NCI-H1048 (cell line): ENCODE measurements at regions not wholly inside any gene's neighbourhood (a gene's known extent, or its start where the extent isn't known, plus 50 kb on each side); places are given as distances from the start of the nearest gene placed in this dataset.
"Not testable (repeated sequence)": the region's sequence is repeated elsewhere in the genome, so short reads cannot be mapped to it uniquely, and the experiment has no call there.

Experiments used
- DNase-seq: peaks from one replicate; lab custom pipeline; 2025; lab: John Stamatoyannopoulos, UW

- DNase-seq: no peak
Measured at GRCh38 chr5:43926923-43927322, 323.9 kb downstream of the NNT start.

DNA sequence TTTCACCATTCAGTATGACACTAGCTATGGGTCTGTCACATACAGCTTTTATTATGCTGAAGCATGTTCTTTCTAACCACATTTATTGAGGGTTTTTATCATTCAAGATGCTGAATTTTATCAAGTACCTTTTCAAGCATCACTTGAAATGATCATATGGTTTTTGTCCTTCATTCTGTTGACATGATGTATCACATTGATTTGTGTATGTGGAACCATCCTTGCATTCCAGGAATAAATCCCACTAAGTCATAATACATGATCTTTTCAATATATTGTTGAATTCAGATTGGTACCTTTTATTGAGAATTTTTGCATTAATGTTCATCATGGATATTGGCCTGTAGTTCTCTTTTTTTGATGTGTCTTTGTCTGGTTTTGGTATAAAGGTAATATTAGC is 317.4 kb downstream of the NNT start:
- no peak for DNase-seq

DNA sequence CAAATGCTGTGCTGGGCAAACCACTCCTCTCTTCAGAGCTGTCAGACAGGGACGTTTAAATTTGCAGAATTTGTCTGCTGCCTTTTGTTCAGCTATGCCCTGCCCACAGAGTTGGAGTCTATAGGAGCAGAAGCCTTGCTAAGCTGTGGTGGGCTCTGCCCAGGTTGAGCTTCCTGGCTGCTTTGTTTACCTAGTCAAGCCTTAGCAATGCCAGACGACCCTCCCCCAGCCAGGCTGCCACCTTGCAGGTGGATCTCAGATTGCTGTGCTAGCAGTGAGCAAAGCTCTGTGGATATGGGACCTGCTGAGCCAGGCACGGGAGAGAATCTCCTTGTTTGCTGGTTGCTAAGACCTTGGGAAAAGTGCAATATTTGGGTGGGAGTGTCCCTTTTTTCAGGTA is 314.9 kb downstream of the NNT start:
- DNase-seq: no peak

GRCh38 chr5:43903129-43903528 is 300.1 kb downstream of the NNT start:
- no peak for DNase-seq

DNA sequence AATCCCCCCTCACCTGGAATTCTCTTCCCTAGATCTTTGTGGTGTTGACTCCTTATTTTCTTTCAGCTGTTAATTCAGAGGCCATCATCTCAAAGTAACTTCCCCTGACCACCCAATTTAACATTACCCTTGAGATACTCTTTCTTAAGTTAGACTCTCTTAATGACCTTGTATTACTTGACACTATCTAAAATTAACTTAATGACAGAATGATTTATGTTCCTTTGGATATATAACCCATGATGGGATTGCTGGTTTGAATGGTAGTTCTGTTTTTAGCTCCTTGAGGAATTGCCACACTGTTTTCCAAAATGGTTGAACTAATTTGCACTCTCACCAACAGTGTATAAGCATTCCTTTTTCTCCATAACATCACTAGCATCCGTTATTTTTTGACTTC is 298.0 kb downstream of the NNT start:
- DNase-seq: no peak

DNA sequence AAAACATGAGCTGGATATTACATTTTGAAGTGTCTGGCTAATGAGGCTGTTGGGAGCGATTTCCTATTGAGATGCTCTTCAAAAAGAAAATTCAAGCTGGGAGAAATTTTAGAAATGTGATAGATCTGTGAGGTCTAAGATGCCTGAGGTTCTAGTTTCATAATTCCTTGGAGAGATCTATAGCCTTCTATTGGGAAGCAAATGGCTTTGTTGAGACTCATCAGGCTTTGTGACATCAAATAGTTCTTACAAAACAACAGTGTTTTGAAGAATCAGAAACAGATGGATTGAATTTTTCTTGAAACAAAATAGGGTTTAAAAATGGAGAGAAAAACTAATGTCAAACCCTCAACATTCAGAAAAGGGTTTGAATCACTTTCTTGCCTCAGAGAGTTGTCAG is 292.9 kb downstream of the NNT start:
- DNase-seq: no peak

- no peak for DNase-seq
Measured at GRCh38 chr5:43893951-43894684, 291.1 kb downstream of the NNT start.

GRCh38 chr5:43891112-43891511 is 288.1 kb downstream of the NNT start:
- DNase-seq: no peak

- DNase-seq: no peak
Measured at GRCh38 chr5:43889233-43889632, 286.3 kb downstream of the NNT start.

GRCh38 chr5:43875741-43876140 is 272.8 kb downstream of the NNT start:
- DNase-seq: no peak

GRCh38 chr5:43874772-43875171 is 271.8 kb downstream of the NNT start:
- DNase-seq: no peak

DNA sequence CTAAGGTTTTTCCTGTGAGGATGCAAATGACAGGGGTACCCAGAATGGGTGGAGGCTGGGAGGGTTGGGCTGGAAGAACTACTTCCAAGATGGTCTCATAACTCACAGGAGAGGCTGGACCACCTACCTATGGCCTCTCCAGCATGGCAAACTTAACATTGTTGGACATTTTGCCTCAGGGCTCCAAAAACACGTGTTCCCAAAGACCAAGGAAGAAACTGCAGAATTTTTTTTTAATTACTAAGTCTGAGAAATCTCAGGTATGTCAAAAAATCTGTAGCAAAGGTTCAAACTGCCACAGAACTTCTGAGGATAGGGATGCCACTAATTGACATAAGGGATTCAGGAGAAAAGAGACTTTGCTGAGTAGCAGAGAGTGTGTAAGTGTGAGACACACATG is 270.8 kb downstream of the NNT start:
- no peak for DNase-seq

- no peak for DNase-seq
Measured at GRCh38 chr5:43859309-43859708, 256.3 kb downstream of the NNT start.

- DNase-seq: no peak
Measured at GRCh38 chr5:43855452-43855851, 252.5 kb downstream of the NNT start.

- no peak for DNase-seq
Measured at GRCh38 chr5:43854697-43855292, 251.8 kb downstream of the NNT start.

GRCh38 chr5:43852279-43852678 is 249.3 kb downstream of the NNT start:
- no peak for DNase-seq

- no peak for DNase-seq
Measured at GRCh38 chr5:43851741-43852140, 248.8 kb downstream of the NNT start.

DNA sequence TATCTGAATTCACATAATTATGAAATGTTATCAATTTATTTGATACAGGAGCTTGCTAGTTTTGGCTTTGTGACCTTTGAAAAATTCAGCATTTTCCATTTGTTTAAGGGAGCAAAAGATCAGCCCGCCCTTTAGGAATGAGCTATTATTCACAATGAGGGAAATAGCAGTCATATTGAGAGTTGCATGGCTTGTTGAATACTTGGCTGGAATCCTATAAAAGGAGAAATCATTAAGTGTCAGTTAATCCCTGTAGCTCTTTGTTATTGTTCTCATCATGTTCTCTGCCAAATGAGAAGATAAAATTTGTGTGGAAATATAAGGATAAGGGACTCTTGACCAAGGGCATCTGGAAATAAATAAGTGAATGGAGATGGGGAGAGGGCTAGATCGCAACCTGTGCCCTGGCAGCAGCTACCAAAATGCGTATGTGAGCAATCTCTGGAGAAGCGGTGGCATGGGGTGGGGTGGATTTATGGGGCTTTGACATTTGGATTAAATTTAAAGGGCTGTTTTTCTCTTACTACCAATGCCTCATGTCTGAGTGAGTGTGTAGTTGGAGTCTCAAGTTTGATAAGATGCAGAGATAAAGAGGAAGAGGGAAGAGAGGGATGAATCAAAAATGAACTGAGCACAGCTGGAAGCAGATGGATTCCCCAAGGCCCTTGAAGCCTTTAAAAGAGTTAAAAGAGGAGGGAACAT is 237.6 kb downstream of the NNT start:
- no peak for DNase-seq

GRCh38 chr5:43839218-43839617 is 236.2 kb downstream of the NNT start:
- DNase-seq: no peak

DNA sequence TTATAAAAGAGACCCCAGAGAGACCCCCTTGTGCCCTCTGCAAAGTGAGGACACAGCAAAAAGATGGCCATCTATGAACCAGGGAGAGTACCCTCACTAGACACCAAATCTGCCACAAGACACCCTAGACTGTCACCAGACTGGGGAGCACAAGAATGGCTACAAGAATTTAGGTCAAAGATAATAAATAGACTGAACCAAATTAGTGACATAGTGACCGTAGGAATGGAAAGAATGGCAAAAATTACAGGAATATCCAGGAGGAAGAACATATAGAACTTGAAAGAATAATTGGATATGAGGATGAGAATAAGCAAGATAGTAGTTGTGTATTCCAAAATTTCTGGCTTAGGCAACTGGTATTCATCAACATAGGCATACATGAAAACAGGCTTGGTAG is 235.0 kb downstream of the NNT start:
- no peak for DNase-seq

DNA sequence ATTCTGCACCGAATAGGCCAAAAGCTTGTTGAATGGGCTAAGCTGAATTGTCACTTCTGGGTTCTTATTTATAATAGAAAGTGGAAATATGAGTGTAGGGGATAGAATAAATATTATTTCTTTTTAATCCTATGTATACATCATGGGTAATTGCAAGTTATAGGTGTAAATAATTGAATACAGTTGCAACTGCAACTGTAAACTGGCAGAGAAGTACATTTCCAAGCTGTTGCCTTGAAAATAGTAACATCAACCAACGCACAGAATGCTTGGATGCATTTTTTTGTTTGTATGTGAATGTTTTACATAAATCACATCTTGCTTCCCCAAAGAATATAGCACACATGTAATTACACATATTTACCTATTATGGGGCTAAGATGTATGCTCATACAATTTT is 234.1 kb downstream of the NNT start:
- no peak for DNase-seq

- no peak for DNase-seq
Measured at GRCh38 chr5:43833961-43834360, 231.0 kb downstream of the NNT start.

- not testable (repeated sequence) for DNase-seq
Measured at GRCh38 chr5:43824325-43824964, 221.5 kb downstream of the NNT start.
